Adrenal gland (tissue), 5 donors: ENCODE measurements at regions not wholly inside any gene's neighbourhood (a gene's known extent, or its start where the extent isn't known, plus 50 kb on each side); places are given as distances from the start of the nearest gene placed in this dataset.

Source experiments
- POLR2A ChIP-seq, 2 donors: fragments of 450-650 bp; IDR thresholded peaks; one replicate each; pipeline ENCODE4 v1.6.1; 2017; ENCODE audit warnings: antibody characterized with exemption in 2 of 2, mild to moderate bottlenecking in 2 of 2, moderate library complexity in 1 of 2
- TF ChIP-seq, protein P1 (sequence below), 6 experiments: fragments of 450-650 bp in 4 of 6; fragments of 200-600 bp in 2 of 6; sonication (generic) in 1 of 6; IDR thresholded peaks; 1 replicate in 5 of 6; 2 replicates in 1 of 6; pipeline versions ENCODE4 v1.5.1 to v1.8.0; 2016 to 2021; ENCODE audit warnings: antibody characterized with exemption in 6 of 6, mild to moderate bottlenecking in 2 of 6, moderate library complexity in 1 of 6
- donor health status: DM: no; HTN: no; CAD: no.

DNA sequence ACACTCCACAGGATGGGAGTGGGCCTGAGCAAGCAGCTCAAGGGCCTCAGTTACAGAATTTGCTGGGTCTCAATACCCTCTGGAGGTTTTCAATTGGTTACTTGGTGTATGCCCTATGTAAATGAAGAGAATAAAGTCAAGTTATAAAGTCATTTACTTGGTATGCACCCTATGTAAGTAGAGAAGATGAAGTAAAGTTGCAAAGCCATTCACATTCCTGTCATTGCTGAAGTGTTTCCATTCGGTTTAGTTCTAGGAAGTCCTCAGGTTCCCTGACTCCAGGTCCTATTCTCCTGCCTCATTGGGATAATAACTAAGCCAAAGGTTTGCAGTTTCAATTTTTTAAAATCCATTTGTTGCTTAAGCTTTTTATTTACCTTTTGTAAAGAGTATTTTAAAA lies 272.6 kb upstream of the NPSR1 start:
- TF ChIP-seq, protein P1, sequence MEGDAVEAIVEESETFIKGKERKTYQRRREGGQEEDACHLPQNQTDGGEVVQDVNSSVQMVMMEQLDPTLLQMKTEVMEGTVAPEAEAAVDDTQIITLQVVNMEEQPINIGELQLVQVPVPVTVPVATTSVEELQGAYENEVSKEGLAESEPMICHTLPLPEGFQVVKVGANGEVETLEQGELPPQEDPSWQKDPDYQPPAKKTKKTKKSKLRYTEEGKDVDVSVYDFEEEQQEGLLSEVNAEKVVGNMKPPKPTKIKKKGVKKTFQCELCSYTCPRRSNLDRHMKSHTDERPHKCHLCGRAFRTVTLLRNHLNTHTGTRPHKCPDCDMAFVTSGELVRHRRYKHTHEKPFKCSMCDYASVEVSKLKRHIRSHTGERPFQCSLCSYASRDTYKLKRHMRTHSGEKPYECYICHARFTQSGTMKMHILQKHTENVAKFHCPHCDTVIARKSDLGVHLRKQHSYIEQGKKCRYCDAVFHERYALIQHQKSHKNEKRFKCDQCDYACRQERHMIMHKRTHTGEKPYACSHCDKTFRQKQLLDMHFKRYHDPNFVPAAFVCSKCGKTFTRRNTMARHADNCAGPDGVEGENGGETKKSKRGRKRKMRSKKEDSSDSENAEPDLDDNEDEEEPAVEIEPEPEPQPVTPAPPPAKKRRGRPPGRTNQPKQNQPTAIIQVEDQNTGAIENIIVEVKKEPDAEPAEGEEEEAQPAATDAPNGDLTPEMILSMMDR (IDR thresholded peaks at IDR 0.05): no peak
- TF ChIP-seq POLR2A (IDR thresholded peaks at IDR 0.05): no peak
